NB4 (cell line): ENCODE measurements at regions not wholly inside any gene's neighbourhood (a gene's known extent, or its start where the extent isn't known, plus 50 kb on each side); places are given as distances from the start of the nearest gene placed in this dataset.
A peak's percentile ranks its signal among the peaks of the same experiment; 100 is the strongest.

Source experiments
- DNase-seq: peaks from one replicate; pipeline ENCODE4 v3.0.0; 2010; ENCODE audit warnings: low read depth
- H3K4me3 ChIP-seq: one replicate; pipeline ENCODE4 v1.5.1; 2011; ENCODE audit warnings: mild to moderate bottlenecking, low read depth, low read length, moderate library complexity
- MYC ChIP-seq: IDR thresholded peaks from 2 replicates; pipeline ENCODE4 v1.6.1; 2011; ENCODE audit warnings: low read depth, low read length
- POLR2A ChIP-seq: IDR thresholded peaks from 2 replicates; pipeline ENCODE4 v1.6.1; 2011; ENCODE audit warnings: mild to moderate bottlenecking; ENCODE audit not compliant: insufficient read length; ENCODE audit errors: extremely low read depth
- TF ChIP-seq, protein P1 (sequence below): IDR thresholded peaks from 2 replicates; pipeline ENCODE4 v1.6.1; 2011; ENCODE audit warnings: low read depth, low read length
- TF ChIP-seq, protein P2 (sequence below): IDR thresholded peaks from one replicate; pipeline ENCODE4 v1.5.1; 2012; ENCODE audit warnings: low read depth, low read length

DNA sequence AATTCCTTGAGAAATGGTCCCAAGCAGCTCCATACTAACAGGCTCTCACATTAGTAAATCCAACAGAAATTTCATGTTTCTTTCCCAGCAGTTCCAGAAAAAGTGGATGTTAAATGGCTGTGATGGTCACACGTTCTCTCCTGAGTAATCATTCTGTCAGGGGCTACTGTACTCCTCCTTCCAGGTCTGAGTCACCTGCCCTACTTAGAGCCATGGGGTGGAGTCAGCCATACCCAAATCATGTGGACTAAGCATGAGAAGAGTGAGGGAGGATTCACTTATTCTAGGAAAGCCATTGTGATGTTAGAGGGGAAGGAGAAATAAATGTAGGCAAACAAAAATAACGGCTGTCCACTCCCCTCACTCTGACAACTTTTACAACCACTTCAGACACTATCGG, 547.2 kb downstream of the CSNK1G3 start:
- DNase-seq = no peak
- H3K4me3 ChIP-seq = no peak overlapping the region
- no peak for TF ChIP-seq POLR2A
- TF ChIP-seq MYC = no peak
- TF ChIP-seq, protein P1, sequence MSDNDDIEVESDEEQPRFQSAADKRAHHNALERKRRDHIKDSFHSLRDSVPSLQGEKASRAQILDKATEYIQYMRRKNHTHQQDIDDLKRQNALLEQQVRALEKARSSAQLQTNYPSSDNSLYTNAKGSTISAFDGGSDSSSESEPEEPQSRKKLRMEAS = no peak
- TF ChIP-seq, protein P2, sequence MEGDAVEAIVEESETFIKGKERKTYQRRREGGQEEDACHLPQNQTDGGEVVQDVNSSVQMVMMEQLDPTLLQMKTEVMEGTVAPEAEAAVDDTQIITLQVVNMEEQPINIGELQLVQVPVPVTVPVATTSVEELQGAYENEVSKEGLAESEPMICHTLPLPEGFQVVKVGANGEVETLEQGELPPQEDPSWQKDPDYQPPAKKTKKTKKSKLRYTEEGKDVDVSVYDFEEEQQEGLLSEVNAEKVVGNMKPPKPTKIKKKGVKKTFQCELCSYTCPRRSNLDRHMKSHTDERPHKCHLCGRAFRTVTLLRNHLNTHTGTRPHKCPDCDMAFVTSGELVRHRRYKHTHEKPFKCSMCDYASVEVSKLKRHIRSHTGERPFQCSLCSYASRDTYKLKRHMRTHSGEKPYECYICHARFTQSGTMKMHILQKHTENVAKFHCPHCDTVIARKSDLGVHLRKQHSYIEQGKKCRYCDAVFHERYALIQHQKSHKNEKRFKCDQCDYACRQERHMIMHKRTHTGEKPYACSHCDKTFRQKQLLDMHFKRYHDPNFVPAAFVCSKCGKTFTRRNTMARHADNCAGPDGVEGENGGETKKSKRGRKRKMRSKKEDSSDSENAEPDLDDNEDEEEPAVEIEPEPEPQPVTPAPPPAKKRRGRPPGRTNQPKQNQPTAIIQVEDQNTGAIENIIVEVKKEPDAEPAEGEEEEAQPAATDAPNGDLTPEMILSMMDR = no peak

DNA sequence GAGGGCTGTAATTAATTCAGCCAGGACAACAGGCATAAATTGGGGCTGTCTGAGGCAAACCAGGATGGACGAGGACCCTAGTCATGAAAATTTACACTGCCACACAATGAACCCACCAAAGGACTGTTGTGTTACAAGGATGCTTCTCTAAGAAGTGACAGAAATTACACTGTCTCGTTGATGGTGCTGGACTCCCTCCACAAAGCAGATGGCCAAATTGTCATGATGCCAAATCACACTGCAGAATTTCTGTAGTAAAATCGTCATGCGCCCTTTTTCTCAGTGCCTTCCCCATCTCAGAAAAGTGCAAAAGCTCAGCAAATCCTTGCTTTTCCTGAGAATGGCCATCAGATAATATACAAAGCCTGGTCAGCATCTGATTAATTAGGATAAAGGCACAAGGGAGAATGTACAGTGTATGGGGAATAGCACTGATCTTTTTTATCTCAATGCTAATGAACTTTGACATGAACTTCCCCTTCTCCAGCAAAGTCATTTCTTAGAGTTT, 545.8 kb downstream of the CSNK1G3 start:
- peak; percentile 4 for DNase-seq
- TF ChIP-seq, protein P2 = no peak
- TF ChIP-seq MYC (no peak), POLR2A (no peak)
- TF ChIP-seq, protein P1 = no peak
- peak overlapping the region; percentile 27 for H3K4me3 ChIP-seq

DNA sequence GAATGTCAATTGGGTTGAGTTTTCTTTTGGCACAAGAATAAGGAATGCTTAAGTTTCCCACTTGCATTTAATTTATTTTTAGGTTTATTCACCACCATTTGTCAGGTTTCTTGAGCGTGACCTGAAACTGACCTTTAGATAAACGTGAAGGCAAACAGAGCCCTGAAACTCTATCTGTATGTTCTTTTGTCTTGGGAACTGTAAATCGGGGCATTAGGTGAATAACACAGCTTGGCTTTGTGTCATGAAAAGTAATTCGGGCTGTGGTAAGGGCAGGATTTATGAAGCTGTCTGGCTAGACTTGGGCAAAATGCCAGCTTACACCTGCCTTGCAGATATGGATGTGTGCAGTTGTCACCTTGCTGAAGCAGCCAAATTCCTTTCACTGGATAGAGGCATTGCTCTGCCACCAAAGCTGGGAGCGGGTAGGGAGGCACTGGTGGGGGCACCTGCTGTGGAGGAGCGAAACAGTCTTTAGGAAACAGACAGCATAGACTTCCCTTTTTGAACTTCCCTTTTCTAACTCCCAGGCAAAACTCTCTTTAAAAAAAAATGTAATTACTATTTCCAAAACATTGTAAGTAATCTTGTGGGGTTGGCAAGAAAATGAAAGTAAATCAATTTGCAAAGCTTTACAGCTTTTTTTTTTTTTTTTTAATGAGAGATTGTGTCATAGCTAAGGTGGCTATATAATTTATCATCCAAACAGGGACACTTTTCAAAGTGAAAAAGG, 545.2 kb downstream of the CSNK1G3 start:
- peak; percentile 84 for DNase-seq
- H3K4me3 ChIP-seq = peak overlapping the region; percentile 30

DNA sequence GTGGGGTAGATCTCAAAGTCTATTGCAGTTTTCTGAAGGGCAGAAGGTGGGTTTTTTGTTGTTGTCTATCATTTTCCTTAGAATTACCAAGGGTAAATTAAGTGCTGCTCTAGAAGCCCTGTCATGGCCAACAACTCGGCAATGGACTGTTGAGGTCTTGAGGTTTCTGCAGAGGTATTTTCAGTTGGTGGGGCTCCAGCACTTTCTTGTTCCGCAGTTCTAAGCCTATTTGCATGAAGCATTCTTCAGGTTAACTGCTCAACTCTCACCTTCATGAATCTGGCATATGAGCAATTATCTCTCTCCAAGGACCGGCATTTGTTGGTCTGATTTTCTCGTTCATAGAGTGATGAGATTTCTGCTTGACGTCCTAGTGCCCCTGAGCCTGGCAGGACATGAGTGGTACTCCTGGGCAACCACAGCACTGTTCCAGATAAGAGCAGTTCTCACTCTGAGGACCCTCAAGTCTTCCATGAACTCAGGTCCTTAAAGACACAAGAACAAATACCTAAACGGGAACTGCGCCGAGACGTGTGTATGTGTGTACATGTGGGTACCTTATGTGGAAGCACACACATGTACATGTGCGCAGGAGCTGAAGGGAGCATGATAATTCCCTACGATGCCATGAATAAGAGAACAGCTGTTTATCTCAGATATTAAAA, 544.5 kb downstream of the CSNK1G3 start:
- TF ChIP-seq, protein P1 = no peak
- TF ChIP-seq POLR2A (no peak), MYC (no peak)
- TF ChIP-seq, protein P2 = no peak
- DNase-seq = peak; percentile 7
- H3K4me3 ChIP-seq = no peak overlapping the region

More for the DNA sequence above, 545.2 kb downstream of the CSNK1G3 start:
- TF ChIP-seq, protein P2 = no peak
- TF ChIP-seq, protein P1 = 0 out of 2 replicates have a peak, but pooled peaks have one; percentile 26
- TF ChIP-seq POLR2A = no peak

DNA sequence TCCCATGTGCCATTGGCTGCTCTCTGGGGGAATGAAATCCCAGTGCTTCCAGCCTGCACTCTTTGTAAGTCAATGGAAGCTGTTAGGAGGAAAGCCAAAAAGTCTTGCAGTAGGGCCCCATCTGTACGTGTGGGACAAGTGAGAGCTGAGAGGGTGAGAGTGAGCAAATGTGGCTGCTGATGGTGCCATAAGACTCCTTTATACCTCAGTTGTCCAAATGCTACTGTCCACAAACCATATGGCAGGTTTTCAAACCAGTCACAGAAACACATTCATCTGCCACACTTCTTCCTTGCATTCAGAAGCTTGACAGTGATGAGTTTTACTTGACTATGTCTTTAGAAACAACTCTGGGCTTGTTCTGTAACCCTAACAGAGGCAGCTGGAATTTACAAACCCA, 543.8 kb downstream of the CSNK1G3 start:
- no peak overlapping the region for H3K4me3 ChIP-seq
- TF ChIP-seq POLR2A = no peak
- TF ChIP-seq, protein P1 = no peak
- TF ChIP-seq MYC = no peak
- TF ChIP-seq, protein P2 = no peak
- no peak for DNase-seq
